ENCODE measurements at regions not wholly inside any gene's neighbourhood (a gene's known extent, or its start where the extent isn't known, plus 50 kb on each side); places are given as distances from the start of the nearest gene placed in this dataset.

DNA sequence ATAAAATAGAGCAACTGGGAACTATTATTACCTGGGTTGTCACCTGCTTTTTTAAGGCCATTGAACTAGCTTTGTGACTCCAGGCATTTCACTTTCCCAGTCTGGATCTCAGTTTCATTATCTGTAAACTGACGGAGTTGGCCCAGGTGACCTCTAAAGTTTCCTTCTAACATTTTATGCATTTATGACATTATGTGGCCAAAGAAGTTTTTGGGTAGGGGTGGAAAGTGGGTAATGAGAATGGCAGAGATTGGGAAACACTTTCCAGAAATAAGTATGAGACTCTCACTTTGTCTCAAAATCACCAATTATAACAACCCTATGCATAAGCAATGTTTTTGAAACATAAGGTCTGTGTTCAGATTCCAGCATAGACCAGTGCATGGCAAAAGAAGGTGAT is 99.1 kb upstream of the ARHGEF3 start (continued):
- TF ChIP-seq, protein P1, sequence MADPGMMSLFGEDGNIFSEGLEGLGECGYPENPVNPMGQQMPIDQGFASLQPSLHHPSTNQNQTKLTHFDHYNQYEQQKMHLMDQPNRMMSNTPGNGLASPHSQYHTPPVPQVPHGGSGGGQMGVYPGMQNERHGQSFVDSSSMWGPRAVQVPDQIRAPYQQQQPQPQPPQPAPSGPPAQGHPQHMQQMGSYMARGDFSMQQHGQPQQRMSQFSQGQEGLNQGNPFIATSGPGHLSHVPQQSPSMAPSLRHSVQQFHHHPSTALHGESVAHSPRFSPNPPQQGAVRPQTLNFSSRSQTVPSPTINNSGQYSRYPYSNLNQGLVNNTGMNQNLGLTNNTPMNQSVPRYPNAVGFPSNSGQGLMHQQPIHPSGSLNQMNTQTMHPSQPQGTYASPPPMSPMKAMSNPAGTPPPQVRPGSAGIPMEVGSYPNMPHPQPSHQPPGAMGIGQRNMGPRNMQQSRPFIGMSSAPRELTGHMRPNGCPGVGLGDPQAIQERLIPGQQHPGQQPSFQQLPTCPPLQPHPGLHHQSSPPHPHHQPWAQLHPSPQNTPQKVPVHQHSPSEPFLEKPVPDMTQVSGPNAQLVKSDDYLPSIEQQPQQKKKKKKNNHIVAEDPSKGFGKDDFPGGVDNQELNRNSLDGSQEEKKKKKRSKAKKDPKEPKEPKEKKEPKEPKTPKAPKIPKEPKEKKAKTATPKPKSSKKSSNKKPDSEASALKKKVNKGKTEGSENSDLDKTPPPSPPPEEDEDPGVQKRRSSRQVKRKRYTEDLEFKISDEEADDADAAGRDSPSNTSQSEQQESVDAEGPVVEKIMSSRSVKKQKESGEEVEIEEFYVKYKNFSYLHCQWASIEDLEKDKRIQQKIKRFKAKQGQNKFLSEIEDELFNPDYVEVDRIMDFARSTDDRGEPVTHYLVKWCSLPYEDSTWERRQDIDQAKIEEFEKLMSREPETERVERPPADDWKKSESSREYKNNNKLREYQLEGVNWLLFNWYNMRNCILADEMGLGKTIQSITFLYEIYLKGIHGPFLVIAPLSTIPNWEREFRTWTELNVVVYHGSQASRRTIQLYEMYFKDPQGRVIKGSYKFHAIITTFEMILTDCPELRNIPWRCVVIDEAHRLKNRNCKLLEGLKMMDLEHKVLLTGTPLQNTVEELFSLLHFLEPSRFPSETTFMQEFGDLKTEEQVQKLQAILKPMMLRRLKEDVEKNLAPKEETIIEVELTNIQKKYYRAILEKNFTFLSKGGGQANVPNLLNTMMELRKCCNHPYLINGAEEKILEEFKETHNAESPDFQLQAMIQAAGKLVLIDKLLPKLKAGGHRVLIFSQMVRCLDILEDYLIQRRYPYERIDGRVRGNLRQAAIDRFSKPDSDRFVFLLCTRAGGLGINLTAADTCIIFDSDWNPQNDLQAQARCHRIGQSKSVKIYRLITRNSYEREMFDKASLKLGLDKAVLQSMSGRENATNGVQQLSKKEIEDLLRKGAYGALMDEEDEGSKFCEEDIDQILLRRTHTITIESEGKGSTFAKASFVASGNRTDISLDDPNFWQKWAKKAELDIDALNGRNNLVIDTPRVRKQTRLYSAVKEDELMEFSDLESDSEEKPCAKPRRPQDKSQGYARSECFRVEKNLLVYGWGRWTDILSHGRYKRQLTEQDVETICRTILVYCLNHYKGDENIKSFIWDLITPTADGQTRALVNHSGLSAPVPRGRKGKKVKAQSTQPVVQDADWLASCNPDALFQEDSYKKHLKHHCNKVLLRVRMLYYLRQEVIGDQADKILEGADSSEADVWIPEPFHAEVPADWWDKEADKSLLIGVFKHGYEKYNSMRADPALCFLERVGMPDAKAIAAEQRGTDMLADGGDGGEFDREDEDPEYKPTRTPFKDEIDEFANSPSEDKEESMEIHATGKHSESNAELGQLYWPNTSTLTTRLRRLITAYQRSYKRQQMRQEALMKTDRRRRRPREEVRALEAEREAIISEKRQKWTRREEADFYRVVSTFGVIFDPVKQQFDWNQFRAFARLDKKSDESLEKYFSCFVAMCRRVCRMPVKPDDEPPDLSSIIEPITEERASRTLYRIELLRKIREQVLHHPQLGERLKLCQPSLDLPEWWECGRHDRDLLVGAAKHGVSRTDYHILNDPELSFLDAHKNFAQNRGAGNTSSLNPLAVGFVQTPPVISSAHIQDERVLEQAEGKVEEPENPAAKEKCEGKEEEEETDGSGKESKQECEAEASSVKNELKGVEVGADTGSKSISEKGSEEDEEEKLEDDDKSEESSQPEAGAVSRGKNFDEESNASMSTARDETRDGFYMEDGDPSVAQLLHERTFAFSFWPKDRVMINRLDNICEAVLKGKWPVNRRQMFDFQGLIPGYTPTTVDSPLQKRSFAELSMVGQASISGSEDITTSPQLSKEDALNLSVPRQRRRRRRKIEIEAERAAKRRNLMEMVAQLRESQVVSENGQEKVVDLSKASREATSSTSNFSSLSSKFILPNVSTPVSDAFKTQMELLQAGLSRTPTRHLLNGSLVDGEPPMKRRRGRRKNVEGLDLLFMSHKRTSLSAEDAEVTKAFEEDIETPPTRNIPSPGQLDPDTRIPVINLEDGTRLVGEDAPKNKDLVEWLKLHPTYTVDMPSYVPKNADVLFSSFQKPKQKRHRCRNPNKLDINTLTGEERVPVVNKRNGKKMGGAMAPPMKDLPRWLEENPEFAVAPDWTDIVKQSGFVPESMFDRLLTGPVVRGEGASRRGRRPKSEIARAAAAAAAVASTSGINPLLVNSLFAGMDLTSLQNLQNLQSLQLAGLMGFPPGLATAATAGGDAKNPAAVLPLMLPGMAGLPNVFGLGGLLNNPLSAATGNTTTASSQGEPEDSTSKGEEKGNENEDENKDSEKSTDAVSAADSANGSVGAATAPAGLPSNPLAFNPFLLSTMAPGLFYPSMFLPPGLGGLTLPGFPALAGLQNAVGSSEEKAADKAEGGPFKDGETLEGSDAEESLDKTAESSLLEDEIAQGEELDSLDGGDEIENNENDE (IDR thresholded peaks at IDR 0.05; ENCODE audit: insufficient replicate concordance, low read length) = no peak
- TF ChIP-seq KDM5A (IDR thresholded peaks at IDR 0.05; ENCODE audit: low read length) = no peak
- TF ChIP-seq SAP30 (IDR thresholded peaks at IDR 0.05; ENCODE audit: insufficient read depth, insufficient replicate concordance, low read length) = no peak
